RWPE1 (cell line): ENCODE measurements at regions not wholly inside any gene's neighbourhood (a gene's known extent, or its start where the extent isn't known, plus 50 kb on each side); places are given as distances from the start of the nearest gene placed in this dataset.

ENCODE experiments used
- CTCF ChIA-PET: fragments of 350-600 bp; sonication (Branson Sonifier 250); formaldehyde crosslinking; extraction: SDS; loops from one replicate; lab custom pipeline; 2021; lab: Yijun Ruan, JAX
- POLR2A ChIA-PET: fragments of 400-600 bp; formaldehyde crosslinking; extraction: SDS; loops from one replicate; lab custom pipeline; 2020; ENCODE audit warnings: antibody characterized with exemption; ENCODE audit not compliant: low non-redundant PET; lab: Yijun Ruan, JAX
- DNase-seq: peaks from one replicate; pipeline ENCODE4 v3.0.0; 2012; ENCODE audit warnings: low spot score
- H3K27ac ChIP-seq: fragments of 450-650 bp; 2 replicates; pipeline ENCODE4 v1.5.1; 2017
- TF ChIP-seq, protein P1 (sequence below): fragments of 450-650 bp; conservative IDR thresholded peaks from 2 replicates; pipeline ENCODE4 v1.5.1; 2017; ENCODE audit warnings: low read depth, mild to moderate bottlenecking

DNA sequence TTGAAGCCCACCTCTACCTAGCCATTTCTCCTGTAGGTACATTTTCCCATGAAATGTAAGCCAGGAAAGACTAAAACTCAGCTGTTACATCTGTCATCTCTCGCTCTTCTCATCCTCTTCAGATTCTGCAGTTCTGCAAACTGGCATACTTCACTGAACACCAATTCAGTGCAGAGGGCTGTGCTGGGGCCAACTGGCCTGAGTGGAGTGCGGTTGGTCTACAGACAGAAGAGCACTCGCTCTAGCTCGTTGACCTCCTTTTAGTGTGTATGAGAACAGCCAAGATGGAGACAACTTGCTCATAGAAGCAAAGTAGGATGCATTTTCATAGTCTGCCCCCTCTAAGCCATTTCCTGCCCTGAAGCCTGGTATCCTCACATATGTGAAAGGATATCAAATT, 862.6 kb downstream of the BCL11A start:
- TF ChIP-seq, protein P1, sequence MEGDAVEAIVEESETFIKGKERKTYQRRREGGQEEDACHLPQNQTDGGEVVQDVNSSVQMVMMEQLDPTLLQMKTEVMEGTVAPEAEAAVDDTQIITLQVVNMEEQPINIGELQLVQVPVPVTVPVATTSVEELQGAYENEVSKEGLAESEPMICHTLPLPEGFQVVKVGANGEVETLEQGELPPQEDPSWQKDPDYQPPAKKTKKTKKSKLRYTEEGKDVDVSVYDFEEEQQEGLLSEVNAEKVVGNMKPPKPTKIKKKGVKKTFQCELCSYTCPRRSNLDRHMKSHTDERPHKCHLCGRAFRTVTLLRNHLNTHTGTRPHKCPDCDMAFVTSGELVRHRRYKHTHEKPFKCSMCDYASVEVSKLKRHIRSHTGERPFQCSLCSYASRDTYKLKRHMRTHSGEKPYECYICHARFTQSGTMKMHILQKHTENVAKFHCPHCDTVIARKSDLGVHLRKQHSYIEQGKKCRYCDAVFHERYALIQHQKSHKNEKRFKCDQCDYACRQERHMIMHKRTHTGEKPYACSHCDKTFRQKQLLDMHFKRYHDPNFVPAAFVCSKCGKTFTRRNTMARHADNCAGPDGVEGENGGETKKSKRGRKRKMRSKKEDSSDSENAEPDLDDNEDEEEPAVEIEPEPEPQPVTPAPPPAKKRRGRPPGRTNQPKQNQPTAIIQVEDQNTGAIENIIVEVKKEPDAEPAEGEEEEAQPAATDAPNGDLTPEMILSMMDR, result no peak
- POLR2A ChIA-PET, result no interaction called here
- CTCF ChIA-PET, result interaction anchor here (0.6 kb wide), 1 partner anchor 952 kb away, joined by 4 read pairs; no protein-coding TSS in a partner anchor
- DNase-seq, result no peak
- H3K27ac ChIP-seq, result no peak overlapping the region

DNA sequence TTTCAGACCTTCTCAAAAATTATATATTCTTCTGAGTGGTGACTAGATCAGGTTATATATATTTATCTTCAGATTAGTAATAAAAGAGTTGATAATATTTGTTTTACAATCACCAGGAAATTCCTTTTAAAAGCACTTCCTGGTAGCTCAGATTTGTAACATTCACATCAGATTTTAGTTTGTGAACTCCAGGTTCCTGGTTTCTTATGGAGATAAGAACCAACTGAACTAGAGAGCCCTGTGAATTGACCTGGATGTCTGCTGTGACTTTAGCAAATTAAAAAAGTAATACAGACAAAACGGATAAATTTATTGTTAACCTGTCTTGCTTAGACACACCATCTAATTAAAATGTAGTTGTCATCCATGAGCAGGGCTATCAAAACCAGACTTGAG, 868.7 kb downstream of the BCL11A start:
- TF ChIP-seq, protein P1, result no peak
- ChIA-PET POLR2A (no interaction called here), CTCF (no interaction called here)
- no peak overlapping the region for H3K27ac ChIP-seq
- no peak for DNase-seq

DNA sequence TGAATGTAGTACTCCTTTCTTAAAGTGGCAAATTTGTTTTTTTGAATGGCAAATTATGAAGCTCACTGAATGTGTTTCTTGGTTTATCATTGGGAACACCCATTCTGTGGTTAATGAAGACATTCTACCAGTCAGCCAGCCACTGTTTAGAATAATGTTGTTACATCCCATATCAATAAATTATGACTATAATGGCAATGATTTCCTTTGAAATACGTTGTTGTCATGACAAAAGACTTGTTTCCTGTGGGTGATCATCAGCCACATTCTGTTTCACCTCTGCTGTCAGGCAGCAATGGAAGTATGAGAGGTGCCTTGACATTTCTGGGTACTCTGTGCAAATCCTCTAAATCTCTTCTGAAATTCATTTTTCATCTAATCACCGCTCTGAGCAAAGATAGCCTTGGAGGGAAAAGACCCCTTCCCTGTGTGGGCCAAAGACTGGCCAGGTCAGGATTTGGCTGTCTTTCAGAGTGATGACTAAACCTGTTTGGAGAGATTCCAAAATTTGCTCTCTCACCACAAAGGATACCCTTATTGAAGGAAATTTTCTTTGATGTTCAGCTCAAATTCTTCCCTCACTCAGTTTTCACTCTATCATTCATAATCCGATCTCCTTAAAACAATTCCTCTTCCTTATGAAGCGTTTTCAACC, 869.2 kb downstream of the BCL11A start:
- ChIA-PET POLR2A (no interaction called here), CTCF (no interaction called here)
- H3K27ac ChIP-seq, result no peak overlapping the region
- DNase-seq, result peak; percentile 2
- TF ChIP-seq, protein P1, result no peak

DNA sequence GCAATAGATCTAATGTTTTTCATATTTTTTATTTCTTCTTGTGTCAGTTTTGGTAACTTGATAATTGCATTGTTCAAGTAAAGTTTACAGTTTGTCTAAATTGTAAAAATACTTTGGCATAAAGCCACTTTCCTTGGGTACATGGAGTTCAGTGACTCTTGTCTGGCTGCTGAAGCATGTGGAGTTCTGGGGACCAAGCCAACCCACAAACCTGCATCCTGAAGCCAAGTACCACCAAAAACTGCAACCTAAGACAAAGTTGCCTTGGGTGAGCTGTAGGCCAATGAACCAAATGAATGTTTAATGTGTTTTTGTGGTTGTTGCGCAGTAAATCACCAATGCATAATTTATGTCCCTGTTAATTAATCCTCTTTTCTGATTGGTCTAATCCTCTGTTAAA, 872.6 kb downstream of the BCL11A start:
- POLR2A ChIA-PET, result no interaction called here

DNA sequence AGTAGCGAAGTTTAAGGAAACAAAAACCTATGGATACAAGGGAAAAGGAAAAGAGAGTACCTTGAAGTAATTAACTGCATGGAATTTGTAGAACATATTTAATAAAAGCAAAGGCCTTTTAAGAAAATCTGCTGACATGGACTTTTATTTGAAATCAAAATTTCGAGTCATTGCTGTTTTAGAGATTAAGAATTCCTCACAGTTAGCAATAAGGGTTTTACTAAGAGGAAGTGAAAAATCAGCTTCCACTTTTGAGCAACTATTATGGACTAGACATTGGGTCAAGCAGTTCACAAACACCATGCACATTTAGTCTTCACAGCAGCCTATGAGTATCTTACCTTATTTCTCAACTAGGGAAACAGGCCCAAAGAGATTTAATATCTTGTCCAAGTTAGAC, 876.3 kb downstream of the BCL11A start:
- ChIA-PET POLR2A (no interaction called here), CTCF (no interaction called here)
- DNase-seq, result no peak
- H3K27ac ChIP-seq, result no peak overlapping the region
- TF ChIP-seq, protein P1, result no peak

More for the DNA sequence above, 872.6 kb downstream of the BCL11A start:
- CTCF ChIA-PET, result interaction anchor here (0.6 kb wide), 1 partner anchor 532 kb away, joined by 3 read pairs; no protein-coding TSS in a partner anchor
- TF ChIP-seq, protein P1, result no peak
- no peak overlapping the region for H3K27ac ChIP-seq
- DNase-seq, result no peak

DNA sequence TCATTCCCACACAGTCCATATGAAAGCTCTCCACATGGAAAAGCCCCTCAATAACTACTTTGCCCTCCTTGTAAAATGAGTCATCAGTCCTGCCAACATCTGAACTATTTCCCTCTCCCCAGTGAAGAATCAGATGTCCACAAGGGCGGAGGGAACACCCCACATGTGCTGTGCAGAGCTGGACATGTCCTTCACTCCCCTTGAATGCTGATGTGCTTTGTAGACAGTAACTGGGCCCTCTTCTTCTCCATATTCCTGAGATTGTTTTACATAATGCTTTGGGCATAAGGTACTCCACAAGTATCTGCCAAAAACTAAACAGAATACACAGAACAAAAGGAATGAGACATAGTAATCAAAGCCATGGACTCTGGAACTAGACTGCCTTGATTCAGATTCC, 879.4 kb downstream of the BCL11A start:
- H3K27ac ChIP-seq, result no peak overlapping the region
- TF ChIP-seq, protein P1, result no peak
- CTCF ChIA-PET, result no interaction called here
- DNase-seq, result no peak
- POLR2A ChIA-PET, result no interaction called here
